MM.1S (cell line): ENCODE measurements at regions not wholly inside any gene's neighbourhood (a gene's known extent, or its start where the extent isn't known, plus 50 kb on each side); places are given as distances from the start of the nearest gene placed in this dataset.
"Not testable (repeated sequence)": the region's sequence is repeated elsewhere in the genome, so short reads cannot be mapped to it uniquely, and the experiment has no call there.

ENCODE experiments used
- DNase-seq: peaks from one replicate; pipeline ENCODE4 v3.0.0-alpha.2; 2015
- H2AFZ ChIP-seq: fragments of 300-600 bp; sonication (generic); 2 replicates; pipeline ENCODE4 v1.6.0; 2016; ENCODE audit warnings: antibody characterized with exemption, low read length
- H3F3A ChIP-seq: fragments of 300-600 bp; sonication (generic); 2 replicates; pipeline ENCODE4 v1.6.1; 2016; ENCODE audit warnings: mild to moderate bottlenecking, antibody characterized with exemption, low read length, moderate library complexity, mixed read lengths; ENCODE audit not compliant: insufficient read depth
- H3K27ac ChIP-seq: fragments of 300-600 bp; sonication (generic); 2 replicates; pipeline ENCODE4 v1.5.1; 2016; ENCODE audit warnings: mild to moderate bottlenecking, low read length
- H3K27me3 ChIP-seq: fragments of 300-600 bp; sonication (generic); replicated peaks from 2 replicates; pipeline ENCODE4 v1.6.0; 2016; ENCODE audit warnings: low read length; ENCODE audit not compliant: insufficient read depth
- H3K36me3 ChIP-seq: fragments of 300-600 bp; sonication (generic); replicated peaks from 2 replicates; pipeline ENCODE4 v1.6.1; 2016; ENCODE audit warnings: mild to moderate bottlenecking, low read length, mixed read lengths; ENCODE audit not compliant: insufficient read depth
- H3K4me1 ChIP-seq: fragments of 300-600 bp; sonication (generic); 2 replicates; pipeline ENCODE4 v1.6.1; 2016; ENCODE audit warnings: low read length, mixed read lengths
- H3K4me2 ChIP-seq: fragments of 300-600 bp; sonication (generic); 2 replicates; pipeline ENCODE4 v1.6.0; 2016; ENCODE audit warnings: low read depth, low read length
- H3K4me3 ChIP-seq: fragments of 300-600 bp; sonication (generic); 2 replicates; pipeline ENCODE4 v1.5.1; 2016; ENCODE audit warnings: low read length, mixed read lengths
- H3K79me2 ChIP-seq: fragments of 300-600 bp; sonication (generic); 2 replicates; pipeline ENCODE4 v1.6.1; 2016; ENCODE audit warnings: mixed run types, low read length, mixed read lengths
- H3K9ac ChIP-seq: fragments of 300-600 bp; sonication (generic); 2 replicates; pipeline ENCODE4 v1.6.1; 2016; ENCODE audit warnings: low read length, mixed read lengths
- H3K9me2 ChIP-seq: fragments of 300-600 bp; sonication (generic); replicated peaks from 2 replicates; pipeline ENCODE4 v1.6.1; 2016; ENCODE audit warnings: mild to moderate bottlenecking, low read length, mixed read lengths; ENCODE audit not compliant: insufficient read depth
- H3K9me3 ChIP-seq: fragments of 300-600 bp; sonication (generic); replicated peaks from 2 replicates; pipeline ENCODE4 v1.6.1; 2016; ENCODE audit warnings: mild to moderate bottlenecking, low read length, mixed read lengths; ENCODE audit not compliant: insufficient read depth
- H4K20me1 ChIP-seq: fragments of 300-600 bp; sonication (generic); 2 replicates; pipeline ENCODE4 v1.6.1; 2016; ENCODE audit warnings: mild to moderate bottlenecking, low read length, moderate library complexity, mixed read lengths; ENCODE audit not compliant: insufficient read depth
- EZH2 ChIP-seq: fragments of 300-600 bp; sonication (generic); optimal IDR thresholded peaks from 2 replicates; pipeline ENCODE3; 2017; ENCODE audit warnings: low read depth, mild to moderate bottlenecking, antibody characterized with exemption, low read length, mixed read lengths
- EZH2phosphoT487 ChIP-seq: fragments of 300-600 bp; sonication (generic); IDR thresholded peaks from 2 replicates; pipeline ENCODE4 v1.6.1; 2018; ENCODE audit warnings: antibody characterized with exemption, low read length
- TF ChIP-seq, protein P1 (sequence below): fragments of 300-600 bp; sonication (generic); IDR thresholded peaks from 2 replicates; pipeline ENCODE4 v1.5.1; 2016; ENCODE audit warnings: antibody characterized with exemption, low read length, mixed read lengths

DNA sequence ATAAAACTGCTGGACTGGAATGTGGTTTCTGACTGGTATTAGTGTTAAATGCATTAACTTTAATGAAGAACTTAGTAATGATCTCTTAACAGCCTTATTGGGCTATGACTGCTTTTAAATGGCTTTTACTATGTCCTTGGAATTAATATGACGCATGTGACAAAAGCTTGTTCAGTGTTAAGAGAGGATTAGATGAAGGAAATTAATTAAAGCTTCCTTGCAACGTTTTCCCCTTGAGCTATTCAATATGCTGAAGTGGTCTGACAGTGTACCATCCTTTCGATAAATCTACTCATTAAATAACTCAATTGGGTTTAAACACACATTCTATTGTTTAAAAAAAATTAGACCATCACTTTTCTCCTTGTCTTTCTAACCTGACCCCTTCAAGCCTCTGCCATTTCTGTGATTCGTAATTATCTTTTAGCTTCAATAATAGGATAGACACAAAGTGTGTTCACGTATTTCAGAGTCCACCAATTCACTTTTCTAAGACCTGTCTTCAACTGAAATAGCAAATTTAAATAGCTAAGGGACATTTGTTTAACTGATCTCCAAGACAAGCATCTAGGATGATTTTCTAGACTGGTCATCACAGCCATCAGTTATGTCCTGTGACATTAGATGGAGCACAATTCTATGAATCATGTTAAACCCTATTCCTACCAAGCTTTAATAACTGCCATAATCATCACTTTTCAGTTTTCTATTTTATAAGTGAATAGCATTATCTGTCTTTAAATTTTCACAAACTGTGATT is 1258.0 kb upstream of the CDH9 start:
- Histone ChIP-seq H3K79me2 (no peaks in the 10 kb centered on the region), H3K9ac (no peak overlapping the region), H3K9me2 (no peaks in the 10 kb centered on the region), H3K4me2 (no peak overlapping the region), H3K4me3 (no peak overlapping the region), H3K36me3 (no peaks in the 10 kb centered on the region), H3K9me3 (no peaks in the 10 kb centered on the region), H3K4me1 (no peaks in the 10 kb centered on the region), H3F3A (no peaks in the 10 kb centered on the region), H3K27me3 (no peaks in the 10 kb centered on the region), H3K27ac (no peak overlapping the region), H4K20me1 (no peaks in the 10 kb centered on the region), H2AFZ (no peak overlapping the region)
- no peak for TF ChIP-seq EZH2phosphoT487
- DNase-seq, result no peak

DNA sequence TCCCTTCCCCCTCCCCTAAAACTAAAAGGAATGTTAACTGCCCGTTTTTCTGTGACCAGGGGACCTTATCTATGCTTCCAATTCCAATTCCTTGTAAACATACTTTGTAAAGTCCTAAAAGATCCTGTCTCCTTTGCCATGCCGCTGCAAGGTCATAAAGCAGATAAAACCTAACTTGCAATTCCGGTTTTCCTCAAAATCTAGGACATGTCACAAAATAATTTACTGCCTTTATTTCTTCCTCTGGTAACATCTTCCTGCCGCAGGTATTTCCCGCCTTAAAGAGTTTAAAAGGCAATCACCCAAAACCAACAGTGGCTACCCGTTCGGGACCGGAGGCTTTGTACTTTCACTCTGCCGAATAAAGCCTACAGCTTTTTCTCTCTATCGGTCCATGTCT is 1248.6 kb upstream of the CDH9 start:
- not testable (repeated sequence) for H3K36me3 ChIP-seq, H3K9me2 ChIP-seq, H3K9ac ChIP-seq, H3K9me3 ChIP-seq, H3K4me1 ChIP-seq, H3K27ac ChIP-seq, H3K79me2 ChIP-seq, DNase-seq, H3F3A ChIP-seq, H4K20me1 ChIP-seq, H3K27me3 ChIP-seq, H3K4me2 ChIP-seq, H3K4me3 ChIP-seq, H2AFZ ChIP-seq

DNA sequence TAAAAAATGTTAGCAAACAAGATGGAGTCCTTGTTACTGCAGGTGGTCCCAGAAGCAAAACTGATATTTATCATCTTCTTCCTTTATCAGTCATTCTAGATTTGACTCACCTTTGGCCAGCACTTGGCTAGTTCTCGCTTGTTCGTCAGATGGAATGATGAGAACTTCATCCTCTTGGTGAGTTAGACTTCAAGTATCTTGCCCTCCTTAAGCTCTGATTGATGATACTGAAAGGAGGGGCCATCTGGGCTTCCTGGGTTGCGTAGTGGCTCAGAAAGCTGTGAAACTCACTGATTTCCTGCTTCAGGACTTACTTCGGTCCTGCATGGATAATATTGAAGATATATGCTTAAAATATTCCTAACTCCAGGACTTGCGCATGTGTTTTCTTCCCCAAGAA is 1248.2 kb upstream of the CDH9 start:
- H3K27ac ChIP-seq, result no peak overlapping the region
- no peaks in the 10 kb centered on the region for H3K9me2 ChIP-seq
- no peak for DNase-seq
- H3K4me2 ChIP-seq, result no peak overlapping the region
- H3K27me3 ChIP-seq, result no peaks in the 10 kb centered on the region
- H3K4me3 ChIP-seq, result no peak overlapping the region
- H3K9me3 ChIP-seq, result no peaks in the 10 kb centered on the region
- H3K79me2 ChIP-seq, result no peaks in the 10 kb centered on the region
- H2AFZ ChIP-seq, result no peak overlapping the region
- H4K20me1 ChIP-seq, result no peaks in the 10 kb centered on the region
- no peak overlapping the region for H3K9ac ChIP-seq
- TF ChIP-seq EZH2, result no peak
- TF ChIP-seq EZH2phosphoT487, result no peak
- TF ChIP-seq, protein P1, sequence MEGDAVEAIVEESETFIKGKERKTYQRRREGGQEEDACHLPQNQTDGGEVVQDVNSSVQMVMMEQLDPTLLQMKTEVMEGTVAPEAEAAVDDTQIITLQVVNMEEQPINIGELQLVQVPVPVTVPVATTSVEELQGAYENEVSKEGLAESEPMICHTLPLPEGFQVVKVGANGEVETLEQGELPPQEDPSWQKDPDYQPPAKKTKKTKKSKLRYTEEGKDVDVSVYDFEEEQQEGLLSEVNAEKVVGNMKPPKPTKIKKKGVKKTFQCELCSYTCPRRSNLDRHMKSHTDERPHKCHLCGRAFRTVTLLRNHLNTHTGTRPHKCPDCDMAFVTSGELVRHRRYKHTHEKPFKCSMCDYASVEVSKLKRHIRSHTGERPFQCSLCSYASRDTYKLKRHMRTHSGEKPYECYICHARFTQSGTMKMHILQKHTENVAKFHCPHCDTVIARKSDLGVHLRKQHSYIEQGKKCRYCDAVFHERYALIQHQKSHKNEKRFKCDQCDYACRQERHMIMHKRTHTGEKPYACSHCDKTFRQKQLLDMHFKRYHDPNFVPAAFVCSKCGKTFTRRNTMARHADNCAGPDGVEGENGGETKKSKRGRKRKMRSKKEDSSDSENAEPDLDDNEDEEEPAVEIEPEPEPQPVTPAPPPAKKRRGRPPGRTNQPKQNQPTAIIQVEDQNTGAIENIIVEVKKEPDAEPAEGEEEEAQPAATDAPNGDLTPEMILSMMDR, result no peak
- no peaks in the 10 kb centered on the region for H3K36me3 ChIP-seq
- H3F3A ChIP-seq, result no peaks in the 10 kb centered on the region
- H3K4me1 ChIP-seq, result no peaks in the 10 kb centered on the region

DNA sequence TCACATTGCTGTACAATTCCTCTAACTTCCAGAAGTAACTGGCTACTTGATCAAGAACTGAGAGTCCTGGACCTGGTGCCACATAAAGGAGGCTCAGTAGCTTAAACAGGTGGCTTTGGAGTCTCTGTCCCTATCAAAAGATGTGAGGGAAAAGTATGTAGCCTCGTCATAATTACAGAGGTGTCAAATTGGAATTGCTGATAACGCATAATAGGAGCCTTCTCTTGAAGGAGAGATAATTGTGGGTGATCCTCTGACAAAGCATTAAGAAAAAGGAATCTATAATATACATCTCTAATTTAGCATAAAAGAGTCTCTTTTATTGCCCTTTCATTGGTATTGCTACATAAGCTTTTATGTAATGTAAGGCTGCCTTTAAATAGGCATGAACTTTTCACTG is 1246.4 kb upstream of the CDH9 start:
- H3K4me3 ChIP-seq, result no peak overlapping the region
- H3K9me3 ChIP-seq, result no peaks in the 10 kb centered on the region
- no peaks in the 10 kb centered on the region for H3K4me1 ChIP-seq
- H4K20me1 ChIP-seq, result no peaks in the 10 kb centered on the region
- H3K36me3 ChIP-seq, result no peaks in the 10 kb centered on the region
- H3K79me2 ChIP-seq, result no peaks in the 10 kb centered on the region
- H3K27me3 ChIP-seq, result no peaks in the 10 kb centered on the region
- no peak overlapping the region for H3K4me2 ChIP-seq
- no peak overlapping the region for H3K27ac ChIP-seq
- TF ChIP-seq EZH2phosphoT487, result no peak
- TF ChIP-seq EZH2, result no peak
- TF ChIP-seq, protein P1, result no peak
- no peak overlapping the region for H3K9ac ChIP-seq
- H2AFZ ChIP-seq, result no peak overlapping the region
- H3F3A ChIP-seq, result no peaks in the 10 kb centered on the region
- no peaks in the 10 kb centered on the region for H3K9me2 ChIP-seq
- DNase-seq, result no peak
